GM18909 (cell line): ENCODE measurements at regions not wholly inside any gene's neighbourhood (a gene's known extent, or its start where the extent isn't known, plus 50 kb on each side); places are given as distances from the start of the nearest gene placed in this dataset.

ENCODE experiments used
- ATAC-seq: cut with Tn5 transposase; IDR thresholded peaks from one replicate; pipeline ENCODE4 v1.9.1; 2021; ENCODE audit warnings: mild to moderate bottlenecking; ENCODE audit not compliant: unreplicated experiment, poor library complexity

GRCh38 chr2:173580956-173581355 lies 226.3 kb downstream of the CDCA7 start:
- ATAC-seq: no peak

- ATAC-seq: no peak
Observed at GRCh38 chr2:173583196-173583595, 228.5 kb downstream of the CDCA7 start.

GRCh38 chr2:173584000-173584399 lies 229.3 kb downstream of the CDCA7 start:
- no peak for ATAC-seq

GRCh38 chr2:173584676-173585458 lies 230.2 kb downstream of the CDCA7 start:
- ATAC-seq: no peak

GRCh38 chr2:173588931-173589369 lies 234.3 kb downstream of the CDCA7 start:
- ATAC-seq: no peak

- ATAC-seq: no peak
Observed at GRCh38 chr2:173589604-173590275, 235.1 kb downstream of the CDCA7 start.

GRCh38 chr2:173590276-173590861 lies 235.7 kb downstream of the CDCA7 start:
- no peak for ATAC-seq

- ATAC-seq: no peak
Observed at GRCh38 chr2:173593109-173593508, 238.4 kb downstream of the CDCA7 start.

GRCh38 chr2:173596244-173596643 lies 241.6 kb downstream of the CDCA7 start:
- ATAC-seq: no peak

- ATAC-seq: no peak
Observed at GRCh38 chr2:173598525-173598924, 243.9 kb downstream of the CDCA7 start.

- no peak for ATAC-seq
Observed at GRCh38 chr2:173599821-173600359, 245.2 kb downstream of the CDCA7 start.

- ATAC-seq: no peak
Observed at GRCh38 chr2:173602153-173602795, 247.6 kb downstream of the CDCA7 start.

- no peak for ATAC-seq
Observed at GRCh38 chr2:173605994-173606393, 251.3 kb downstream of the CDCA7 start.

- no peak for ATAC-seq
Observed at GRCh38 chr2:173606619-173607248, 252.1 kb downstream of the CDCA7 start.

- no peak for ATAC-seq
Observed at GRCh38 chr2:173607606-173608311, 253.1 kb downstream of the CDCA7 start.

- no peak for ATAC-seq
Observed at GRCh38 chr2:173611121-173611520, 256.4 kb downstream of the CDCA7 start.

GRCh38 chr2:173612354-173612753 lies 257.7 kb downstream of the CDCA7 start:
- ATAC-seq: no peak

- ATAC-seq: no peak
Observed at GRCh38 chr2:173613386-173613785, 258.7 kb downstream of the CDCA7 start.

- no peak for ATAC-seq
Observed at GRCh38 chr2:173614265-173614930, 259.7 kb downstream of the CDCA7 start.
